ENCODE measurements at regions not wholly inside any gene's neighbourhood (a gene's known extent, or its start where the extent isn't known, plus 50 kb on each side); places are given as distances from the start of the nearest gene placed in this dataset.
A peak's percentile ranks its signal among the peaks of the same experiment; 100 is the strongest.

DNA sequence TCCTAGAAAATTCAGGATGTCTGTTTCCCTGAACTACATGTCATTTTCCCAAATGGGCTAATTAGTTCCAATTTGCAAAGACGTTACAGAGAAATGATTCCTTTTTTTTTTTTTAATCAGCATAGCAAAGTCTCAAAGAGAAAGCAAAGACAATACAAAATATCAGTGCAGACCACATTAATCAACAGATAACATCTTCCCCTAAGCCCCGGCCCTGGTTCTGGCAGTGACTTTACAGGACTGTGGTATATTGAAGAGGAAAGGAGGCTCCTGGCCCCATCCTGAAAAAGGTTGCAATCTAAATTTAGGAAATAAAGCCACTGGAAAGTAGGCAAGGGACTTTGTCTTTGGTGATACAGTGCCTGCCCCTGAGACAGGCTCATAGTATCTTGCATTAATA, 836.5 kb downstream of the NTRK3 start:
- H3K9me3 ChIP-seq (ENCODE audit: control insufficient read depth, insufficient read depth, low read depth, low read length), result no peaks in the 10 kb centered on the region
- TF ChIP-seq, protein P1, sequence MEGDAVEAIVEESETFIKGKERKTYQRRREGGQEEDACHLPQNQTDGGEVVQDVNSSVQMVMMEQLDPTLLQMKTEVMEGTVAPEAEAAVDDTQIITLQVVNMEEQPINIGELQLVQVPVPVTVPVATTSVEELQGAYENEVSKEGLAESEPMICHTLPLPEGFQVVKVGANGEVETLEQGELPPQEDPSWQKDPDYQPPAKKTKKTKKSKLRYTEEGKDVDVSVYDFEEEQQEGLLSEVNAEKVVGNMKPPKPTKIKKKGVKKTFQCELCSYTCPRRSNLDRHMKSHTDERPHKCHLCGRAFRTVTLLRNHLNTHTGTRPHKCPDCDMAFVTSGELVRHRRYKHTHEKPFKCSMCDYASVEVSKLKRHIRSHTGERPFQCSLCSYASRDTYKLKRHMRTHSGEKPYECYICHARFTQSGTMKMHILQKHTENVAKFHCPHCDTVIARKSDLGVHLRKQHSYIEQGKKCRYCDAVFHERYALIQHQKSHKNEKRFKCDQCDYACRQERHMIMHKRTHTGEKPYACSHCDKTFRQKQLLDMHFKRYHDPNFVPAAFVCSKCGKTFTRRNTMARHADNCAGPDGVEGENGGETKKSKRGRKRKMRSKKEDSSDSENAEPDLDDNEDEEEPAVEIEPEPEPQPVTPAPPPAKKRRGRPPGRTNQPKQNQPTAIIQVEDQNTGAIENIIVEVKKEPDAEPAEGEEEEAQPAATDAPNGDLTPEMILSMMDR (conservative IDR thresholded peaks at IDR 0.05 in 1 of 2, IDR thresholded peaks at IDR 0.05 in 1 of 2; ENCODE audit: low read depth in 1 of 2, low read length in 2 of 2), result no peak
- no peak for TF ChIP-seq EZH2 (IDR thresholded peaks at IDR 0.05; ENCODE audit: low read length, missing control alignments)
- no peak overlapping the region for H3K9ac ChIP-seq (ENCODE audit: insufficient read depth, low read length)
- no peaks in the 10 kb centered on the region for H3K4me1 ChIP-seq (ENCODE audit: control insufficient read depth, extremely low read depth, insufficient read depth, low read length)
- no peak overlapping the region for H3K4me3 ChIP-seq (replicated peaks in 1 of 4; ENCODE audit: control extremely low read depth in 1 of 4, insufficient read depth in 1 of 4, low read depth in 3 of 4, low read length in 4 of 4)
- no peak for DNase-seq (ENCODE audit: low read depth in 2 of 2)
- no peak overlapping the region for H3K4me2 ChIP-seq (ENCODE audit: extremely low read depth, insufficient read depth, low read length)
- no peaks in the 10 kb centered on the region for H3K79me2 ChIP-seq (ENCODE audit: control insufficient read depth, insufficient read depth, low read length)
- H3K27ac ChIP-seq (ENCODE audit: insufficient read depth, low read length), result no peak overlapping the region
- no peak overlapping the region for H2AFZ ChIP-seq (ENCODE audit: low read length)
- no peaks in the 10 kb centered on the region for H4K20me1 ChIP-seq (ENCODE audit: control insufficient read depth, extremely low read depth, insufficient read depth, low read length)
- no peaks in the 10 kb centered on the region for H3K36me3 ChIP-seq (ENCODE audit: control insufficient read depth, insufficient read depth, low read length)
- H3K27me3 ChIP-seq (ENCODE audit: control insufficient read depth, insufficient read depth, low read length), result no peaks in the 10 kb centered on the region

DNA sequence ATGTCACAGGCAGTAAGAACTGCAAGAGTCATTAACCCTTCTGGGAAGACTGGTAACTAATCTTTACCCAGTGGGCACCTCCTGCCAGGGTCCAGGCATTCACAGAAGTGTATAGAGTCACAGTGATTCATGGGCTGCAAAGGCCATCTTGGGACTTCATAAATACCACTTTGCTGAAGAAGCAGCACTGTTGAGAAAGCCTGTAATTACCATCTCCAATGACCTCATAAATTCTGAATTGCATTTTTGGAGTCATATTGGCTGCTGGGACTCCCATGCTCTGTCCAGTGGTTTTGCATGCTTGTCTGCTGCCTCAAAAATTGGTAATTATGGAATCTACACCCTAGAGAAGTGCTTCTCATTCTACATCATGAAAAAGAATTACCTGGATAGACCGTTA, 837.2 kb downstream of the NTRK3 start:
- H2AFZ ChIP-seq (ENCODE audit: low read length), result no peak overlapping the region

GRCh38 chr15:87416591-87417257, 839.8 kb downstream of the NTRK3 start:
- no peaks in the 10 kb centered on the region for H3K36me3 ChIP-seq (ENCODE audit: control insufficient read depth, insufficient read depth, low read length)
- H2AFZ ChIP-seq (ENCODE audit: low read length), result no peak overlapping the region
- H3K4me1 ChIP-seq (ENCODE audit: control insufficient read depth, extremely low read depth, insufficient read depth, low read length), result no peaks in the 10 kb centered on the region
- H4K20me1 ChIP-seq (ENCODE audit: control insufficient read depth, extremely low read depth, insufficient read depth, low read length), result no peaks in the 10 kb centered on the region
- H3K4me3 ChIP-seq (replicated peaks in 1 of 4; ENCODE audit: control extremely low read depth in 1 of 4, insufficient read depth in 1 of 4, low read depth in 3 of 4, low read length in 4 of 4), result no peak overlapping the region
- no peak for DNase-seq (ENCODE audit: low read depth in 2 of 2)
- no peaks in the 10 kb centered on the region for H3K27me3 ChIP-seq (ENCODE audit: control insufficient read depth, insufficient read depth, low read length)
- H3K9ac ChIP-seq (ENCODE audit: insufficient read depth, low read length), result no peak overlapping the region
- no peak overlapping the region for H3K27ac ChIP-seq (ENCODE audit: insufficient read depth, low read length)
- no peak overlapping the region for H3K4me2 ChIP-seq (ENCODE audit: extremely low read depth, insufficient read depth, low read length)
- TF ChIP-seq, protein P1 (conservative IDR thresholded peaks at IDR 0.05 in 1 of 2, IDR thresholded peaks at IDR 0.05 in 1 of 2; ENCODE audit: low read depth in 1 of 2, low read length in 2 of 2), result no peak
- TF ChIP-seq EZH2 (IDR thresholded peaks at IDR 0.05; ENCODE audit: low read length, missing control alignments), result no peak
- no peaks in the 10 kb centered on the region for H3K9me3 ChIP-seq (ENCODE audit: control insufficient read depth, insufficient read depth, low read depth, low read length)
- no peaks in the 10 kb centered on the region for H3K79me2 ChIP-seq (ENCODE audit: control insufficient read depth, insufficient read depth, low read length)

More for the DNA sequence above, 837.2 kb downstream of the NTRK3 start:
- TF ChIP-seq EZH2 (IDR thresholded peaks at IDR 0.05; ENCODE audit: low read length, missing control alignments), result no peak
- TF ChIP-seq, protein P1 (conservative IDR thresholded peaks at IDR 0.05 in 1 of 2, IDR thresholded peaks at IDR 0.05 in 1 of 2; ENCODE audit: low read depth in 1 of 2, low read length in 2 of 2), result no peak
- H3K36me3 ChIP-seq (ENCODE audit: control insufficient read depth, insufficient read depth, low read length), result no peaks in the 10 kb centered on the region
- no peak overlapping the region for H3K4me3 ChIP-seq (replicated peaks in 1 of 4; ENCODE audit: control extremely low read depth in 1 of 4, insufficient read depth in 1 of 4, low read depth in 3 of 4, low read length in 4 of 4)
- H3K79me2 ChIP-seq (ENCODE audit: control insufficient read depth, insufficient read depth, low read length), result no peaks in the 10 kb centered on the region
- no peaks in the 10 kb centered on the region for H3K4me1 ChIP-seq (ENCODE audit: control insufficient read depth, extremely low read depth, insufficient read depth, low read length)
- DNase-seq (ENCODE audit: low read depth in 2 of 2), result peak in 1 of 2 donors; percentile 1
- no peak overlapping the region for H3K27ac ChIP-seq (ENCODE audit: insufficient read depth, low read length)
- no peak overlapping the region for H3K4me2 ChIP-seq (ENCODE audit: extremely low read depth, insufficient read depth, low read length)
- no peaks in the 10 kb centered on the region for H3K27me3 ChIP-seq (ENCODE audit: control insufficient read depth, insufficient read depth, low read length)
- no peak overlapping the region for H3K9ac ChIP-seq (ENCODE audit: insufficient read depth, low read length)
- H3K9me3 ChIP-seq (ENCODE audit: control insufficient read depth, insufficient read depth, low read depth, low read length), result no peaks in the 10 kb centered on the region
- no peaks in the 10 kb centered on the region for H4K20me1 ChIP-seq (ENCODE audit: control insufficient read depth, extremely low read depth, insufficient read depth, low read length)
